GF-D8 (cell line): ENCODE measurements at regions not wholly inside any gene's neighbourhood (a gene's known extent, or its start where the extent isn't known, plus 50 kb on each side); places are given as distances from the start of the nearest gene placed in this dataset.
"Not testable (repeated sequence)": the region's sequence is repeated elsewhere in the genome, so short reads cannot be mapped to it uniquely, and the experiment has no call there.

Source experiments
- DNase-seq: peaks from one replicate; lab custom pipeline; 2025; lab: John Stamatoyannopoulos, UW

- no peak for DNase-seq
These were observed 57.7 kb downstream of the RAD51AP2 start for GRCh38 chr2:17460371-17461086.

GRCh38 chr2:17455343-17455742 lies 62.9 kb downstream of the RAD51AP2 start:
- DNase-seq: no peak

- DNase-seq: not testable (repeated sequence)
These were observed 72.0 kb downstream of the RAD51AP2 start for GRCh38 chr2:17446191-17446590.

GRCh38 chr2:17445744-17446143 lies 72.5 kb downstream of the RAD51AP2 start:
- DNase-seq: no peak

GRCh38 chr2:17442334-17442733 lies 75.9 kb downstream of the RAD51AP2 start:
- no peak for DNase-seq

GRCh38 chr2:17441790-17442189 lies 76.5 kb downstream of the RAD51AP2 start:
- DNase-seq: no peak

GRCh38 chr2:17441055-17441771 lies 77.0 kb downstream of the RAD51AP2 start:
- DNase-seq: no peak

GRCh38 chr2:17430326-17430725 lies 87.9 kb downstream of the RAD51AP2 start:
- DNase-seq: no peak

DNA sequence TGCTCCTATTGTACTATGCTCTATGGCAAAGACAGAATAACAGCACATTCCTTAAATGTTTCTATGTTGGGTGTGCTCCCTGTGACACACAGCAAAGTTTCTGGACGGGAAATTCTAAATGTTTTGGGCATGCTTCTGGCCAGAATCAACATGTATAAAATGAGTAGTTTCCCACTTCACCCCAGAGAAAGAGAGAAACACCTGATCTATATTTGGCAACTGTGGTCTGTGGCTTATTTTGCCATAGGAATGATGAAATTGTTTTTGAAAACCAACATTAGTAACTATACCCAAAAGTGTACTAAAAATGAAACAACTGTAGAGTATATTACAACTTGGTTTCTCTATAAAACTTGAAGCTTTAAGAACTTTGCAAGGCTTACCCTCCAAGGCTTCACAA lies 89.1 kb downstream of the RAD51AP2 start:
- DNase-seq: no peak

- DNase-seq: no peak
These were observed 90.8 kb downstream of the RAD51AP2 start for GRCh38 chr2:17427401-17427800.

GRCh38 chr2:17426743-17427142 lies 91.5 kb downstream of the RAD51AP2 start:
- DNase-seq: no peak

GRCh38 chr2:17422061-17422460 lies 96.2 kb downstream of the RAD51AP2 start:
- no peak for DNase-seq

DNA sequence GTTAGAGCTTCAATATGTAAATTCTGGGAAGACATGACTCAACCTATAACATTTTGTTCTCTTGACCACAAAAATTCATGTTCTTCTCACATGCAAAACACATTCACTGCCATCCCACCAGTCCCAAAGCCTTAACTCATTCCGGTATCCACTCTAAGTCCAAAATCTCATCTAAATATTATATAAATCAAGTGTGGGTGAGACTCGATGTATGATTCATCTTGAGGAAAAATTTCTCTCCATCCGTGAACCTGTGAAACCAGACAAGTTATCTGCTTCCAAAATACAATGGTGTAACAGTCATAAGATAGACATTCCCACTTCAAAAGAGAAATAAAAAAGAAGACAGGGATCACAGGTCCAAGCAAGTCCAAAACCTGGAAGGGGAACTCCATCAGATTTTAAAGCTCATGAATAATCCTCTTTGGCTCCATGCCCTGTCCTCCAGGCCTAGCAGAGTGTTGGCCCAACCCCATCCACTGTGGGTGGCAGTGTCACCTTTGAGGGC lies 101.3 kb downstream of the RAD51AP2 start:
- DNase-seq: no peak

- DNase-seq: no peak
These were observed 105.2 kb downstream of the RAD51AP2 start for GRCh38 chr2:17413036-17413435.

- DNase-seq: no peak
These were observed 117.1 kb downstream of the RAD51AP2 start for GRCh38 chr2:17401096-17401495.

DNA sequence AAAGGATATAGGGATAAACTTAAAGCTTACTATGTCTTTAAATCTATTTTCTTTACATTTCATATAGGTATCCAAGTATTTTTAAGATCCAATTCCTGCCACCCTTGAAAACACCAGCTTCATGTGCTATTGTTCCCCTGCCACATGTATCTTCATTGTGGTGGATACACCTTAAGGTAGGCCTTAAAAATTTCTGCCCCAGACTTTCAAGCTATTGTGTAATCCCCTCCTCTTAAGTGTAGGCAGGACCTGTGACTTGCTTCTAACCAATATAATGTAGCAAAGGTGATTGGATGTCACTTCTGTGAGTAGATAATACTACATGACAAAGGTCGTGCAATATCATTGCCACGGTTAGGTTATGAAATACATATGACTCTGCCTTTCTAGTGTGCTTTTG lies 119.5 kb downstream of the RAD51AP2 start:
- DNase-seq: no peak

GRCh38 chr2:17388798-17389197 lies 129.4 kb downstream of the RAD51AP2 start:
- DNase-seq: no peak

GRCh38 chr2:17387591-17387990 lies 130.6 kb downstream of the RAD51AP2 start:
- DNase-seq: no peak

DNA sequence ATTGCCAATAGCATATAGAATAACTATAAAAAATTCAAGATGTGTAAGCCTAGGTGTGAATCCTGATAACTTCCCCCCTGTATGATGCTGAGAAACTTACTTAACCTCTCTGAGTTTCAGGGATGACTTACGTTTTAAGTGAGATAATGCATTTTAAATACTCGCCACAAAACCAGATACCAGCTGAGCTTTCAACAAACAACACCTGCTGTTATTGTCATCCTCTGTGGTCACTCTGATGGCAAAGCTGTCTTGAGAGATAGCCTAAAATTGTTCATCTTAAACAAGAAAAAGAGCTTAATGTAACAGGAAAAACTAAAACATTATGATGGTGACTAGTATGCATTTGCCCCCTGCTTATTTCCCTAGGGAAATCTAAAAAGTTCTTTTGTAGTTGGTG lies 131.5 kb downstream of the RAD51AP2 start:
- DNase-seq: no peak

- DNase-seq: no peak
These were observed 138.2 kb downstream of the RAD51AP2 start for GRCh38 chr2:17380003-17380402.

- no peak for DNase-seq
These were observed 143.0 kb downstream of the RAD51AP2 start for GRCh38 chr2:17375262-17375661.

- no peak for DNase-seq
These were observed 144.5 kb downstream of the RAD51AP2 start for GRCh38 chr2:17373741-17374140.

GRCh38 chr2:17373041-17373440 lies 145.2 kb downstream of the RAD51AP2 start:
- DNase-seq: no peak
